NT2/D1 (cell line): ENCODE measurements at regions not wholly inside any gene's neighbourhood (a gene's known extent, or its start where the extent isn't known, plus 50 kb on each side); places are given as distances from the start of the nearest gene placed in this dataset.

Experiments
- SUZ12 ChIP-seq: IDR thresholded peaks from 2 replicates; pipeline ENCODE4 v1.6.1; 2011; ENCODE audit not compliant: insufficient read length, insufficient read depth; ENCODE audit errors: extremely low read depth
- YY1 ChIP-seq: IDR thresholded peaks from 2 replicates; pipeline ENCODE4 v1.6.1; 2011; ENCODE audit not compliant: insufficient read length, insufficient read depth

GRCh38 chr11:115612046-115612730, 108.0 kb upstream of the CADM1 start:
- TF ChIP-seq SUZ12 (no peak), YY1 (no peak)
